GM10248 (cell line): ENCODE measurements at regions not wholly inside any gene's neighbourhood (a gene's known extent, or its start where the extent isn't known, plus 50 kb on each side); places are given as distances from the start of the nearest gene placed in this dataset.

Source experiments
- CTCF ChIA-PET: fragments of 300-600 bp; sonication (Branson Sonifier 250); formaldehyde crosslinking; extraction: SDS; loops from one replicate; lab custom pipeline; 2021; ENCODE audit warnings: antibody characterized with exemption; lab: Yijun Ruan, JAX
- POLR2A ChIA-PET: fragments of 350-650 bp; sonication (Branson Sonifier 250); formaldehyde crosslinking; extraction: SDS; loops from one replicate; lab custom pipeline; 2020; ENCODE audit warnings: antibody characterized with exemption; lab: Yijun Ruan, JAX
- DNase-seq: peaks from one replicate; pipeline ENCODE4 v3.0.0; 2012; ENCODE audit errors: extremely low spot score
- CTCF ChIP-seq: IDR thresholded peaks from 2 replicates; pipeline ENCODE4 v1.5.1; 2012; ENCODE audit warnings: mild to moderate bottlenecking, low read depth; ENCODE audit errors: extremely low read depth, missing control alignments, control extremely low read depth

GRCh38 chr1:94678202-94678848 lies 136.8 kb upstream of the F3 start:
- POLR2A ChIA-PET: no interaction called here
- CTCF ChIA-PET: no interaction called here
- TF ChIP-seq CTCF: no peak
- DNase-seq: no peak

GRCh38 chr1:94677714-94678113 lies 136.2 kb upstream of the F3 start:
- POLR2A ChIA-PET: no interaction called here
- no peak for DNase-seq
- no peak for TF ChIP-seq CTCF
- CTCF ChIA-PET: no interaction called here

GRCh38 chr1:94677087-94677486 lies 135.5 kb upstream of the F3 start:
- CTCF ChIA-PET: no interaction called here
- no peak for TF ChIP-seq CTCF
- POLR2A ChIA-PET: no interaction called here
- DNase-seq: no peak

GRCh38 chr1:94676686-94677085 lies 135.1 kb upstream of the F3 start:
- CTCF ChIA-PET: no interaction called here
- no peak for TF ChIP-seq CTCF
- DNase-seq: no peak
- POLR2A ChIA-PET: no interaction called here

DNA sequence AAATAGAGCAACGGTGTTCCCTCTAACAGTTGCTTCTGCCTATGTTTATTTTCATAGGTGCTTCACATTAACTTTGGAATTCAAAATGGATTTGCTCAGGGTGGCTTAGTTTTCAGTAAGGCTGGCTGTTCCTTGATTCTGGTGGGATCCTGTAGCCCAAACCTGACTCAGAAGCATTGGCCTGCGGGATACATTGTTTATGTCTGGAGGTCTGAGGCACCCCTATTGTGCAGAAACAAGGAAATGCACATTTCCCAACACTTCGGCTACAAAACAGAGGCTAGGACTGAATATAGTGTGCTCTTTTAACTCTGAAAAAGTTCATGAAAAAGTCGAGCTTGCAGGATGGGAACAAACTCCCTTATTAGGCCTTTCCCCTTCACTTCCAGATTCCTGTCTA lies 133.8 kb upstream of the F3 start:
- ChIA-PET POLR2A (no interaction called here), CTCF (interaction anchor here (1.4 kb wide), 1 partner anchor 16 kb away, joined by 3 read pairs; no protein-coding TSS in a partner anchor)
- DNase-seq: no peak
- TF ChIP-seq CTCF: no peak

DNA sequence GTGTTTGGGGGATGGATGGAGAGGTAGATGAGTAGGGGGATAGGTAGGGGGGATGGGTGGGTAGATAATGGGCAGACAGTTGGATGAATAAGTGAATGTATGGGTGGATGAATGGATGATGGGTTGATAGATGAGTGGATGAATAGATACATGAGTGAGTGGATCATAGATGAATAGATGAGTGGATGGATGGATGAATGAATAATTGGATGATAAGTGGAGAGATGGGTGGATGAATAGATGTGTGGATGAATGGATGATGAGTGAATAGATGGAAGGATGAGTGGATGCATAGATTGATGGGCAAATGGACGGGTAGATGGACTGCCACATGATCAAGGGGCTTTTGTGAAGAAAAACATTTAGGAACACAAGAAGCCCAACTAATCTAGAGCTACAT lies 133.3 kb upstream of the F3 start:
- DNase-seq: no peak
- CTCF ChIA-PET: interaction anchor here (1.4 kb wide), 1 partner anchor 17 kb away, joined by 3 read pairs; no protein-coding TSS in a partner anchor
- POLR2A ChIA-PET: interaction anchor here (0.7 kb wide), 1 partner anchor 861 kb away, joined by 3 read pairs; no protein-coding TSS in a partner anchor
- TF ChIP-seq CTCF: no peak
